ENCODE measurements at regions not wholly inside any gene's neighbourhood (a gene's known extent, or its start where the extent isn't known, plus 50 kb on each side); places are given as distances from the start of the nearest gene placed in this dataset.

GRCh38 chr13:44746690-44747089 is 170.6 kb upstream of the TSC22D1 start:
- TF ChIP-seq POLR2A (IDR thresholded peaks at IDR 0.05) (no peak), CTCF (IDR thresholded peaks at IDR 0.05) (no peak)

Measured in testis (tissue), 2 donors.